Epithelial cell of esophagus (primary cell): ENCODE measurements at regions not wholly inside any gene's neighbourhood (a gene's known extent, or its start where the extent isn't known, plus 50 kb on each side); places are given as distances from the start of the nearest gene placed in this dataset.
"Not testable (repeated sequence)": the region's sequence is repeated elsewhere in the genome, so short reads cannot be mapped to it uniquely, and the experiment has no call there.

Experiments
- DNase-seq: peaks from one replicate; pipeline ENCODE4 v3.0.0; 2010; ENCODE audit warnings: low read depth
- H3K4me3 ChIP-seq: 2 replicates; pipeline ENCODE4 v1.5.1; 2011; ENCODE audit warnings: mild to moderate bottlenecking, low read length, control low read depth
- CTCF ChIP-seq: IDR thresholded peaks from 2 replicates; pipeline ENCODE4 v1.5.1; 2011; ENCODE audit warnings: low read depth, mild to moderate bottlenecking, low read length, control low read depth, inconsistent platforms; ENCODE audit not compliant: insufficient read depth; ENCODE audit errors: missing control alignments

- DNase-seq, result no peak
Measured at GRCh38 chr3:147507638-147508286, 98.6 kb downstream of the ZIC1 start.

GRCh38 chr3:147509448-147509847 lies 100.3 kb downstream of the ZIC1 start:
- TF ChIP-seq CTCF, result no peak
- no peak for DNase-seq
- no peak overlapping the region for H3K4me3 ChIP-seq

More at GRCh38 chr3:147507638-147508286, 98.6 kb downstream of the ZIC1 start:
- no peak for TF ChIP-seq CTCF
- H3K4me3 ChIP-seq, result no peak overlapping the region

- no peak for DNase-seq
- no peak overlapping the region for H3K4me3 ChIP-seq
- TF ChIP-seq CTCF, result no peak
Measured at GRCh38 chr3:147513785-147514184, 104.6 kb downstream of the ZIC1 start.

- no peak for TF ChIP-seq CTCF
- H3K4me3 ChIP-seq, result no peak overlapping the region
- no peak for DNase-seq
Measured at GRCh38 chr3:147514366-147515160, 105.4 kb downstream of the ZIC1 start.

GRCh38 chr3:147518465-147518864 lies 109.3 kb downstream of the ZIC1 start:
- no peak overlapping the region for H3K4me3 ChIP-seq
- DNase-seq, result no peak
- no peak for TF ChIP-seq CTCF

- H3K4me3 ChIP-seq, result no peak overlapping the region
- DNase-seq, result peak; percentile 36
- no peak for TF ChIP-seq CTCF
Measured at GRCh38 chr3:147521646-147522045, 112.5 kb downstream of the ZIC1 start.

- not testable (repeated sequence) for DNase-seq, H3K4me3 ChIP-seq
Measured at GRCh38 chr3:147522780-147523179, 113.6 kb downstream of the ZIC1 start.
